A549 (cell line): ENCODE measurements at regions not wholly inside any gene's neighbourhood (a gene's known extent, or its start where the extent isn't known, plus 50 kb on each side); places are given as distances from the start of the nearest gene placed in this dataset.

ENCODE experiments used
- ATAC-seq, 2 experiments: fragments of 200-7000 bp in 1 of 2; fragments of >200 bp in 1 of 2; cut with Nextera tagmentation in 1 of 2; cut with Tn5 transposase in 1 of 2; 3 replicates each; pipeline versions ENCODE4 v1.8.0 to v1.9.1; 2018 to 2020; ENCODE audit warnings: mild to moderate bottlenecking in 1 of 2, moderate library complexity in 1 of 2
- CTCF ChIA-PET: fragments of 300-600 bp; sonication (Branson Sonifier 250); formaldehyde crosslinking; extraction: SDS; loops from one replicate; lab custom pipeline; 2021; ENCODE audit warnings: antibody characterized with exemption, inconsistent platforms; lab: Yijun Ruan, JAX
- POLR2A ChIA-PET: fragments of 350-600 bp; formaldehyde crosslinking; extraction: SDS; loops from one replicate; lab custom pipeline; 2021; ENCODE audit warnings: antibody characterized with exemption, inconsistent platforms; lab: Yijun Ruan, JAX
- DNase-seq, 2 experiments: peaks; one replicate each; pipeline versions ENCODE4 v3.0.0 to v3.0.0-alpha.2; 2011 to 2016; ENCODE audit warnings: low read depth in 1 of 2, low spot score in 1 of 2
- FAIRE-seq: peaks from 2 replicates; lab custom pipeline; 2011; peaks lifted over from hg19 to GRCh38; lab: Jason Lieb, UNC
- H3K27ac ChIP-seq, 2 experiments: fragments of >200 bp; sonication (Bioruptor Twin); formaldehyde crosslinking; 3 replicates each; pipeline ENCODE4 v1.5.1; 2016 to 2017
- H3K4me1 ChIP-seq: fragments of >200 bp; sonication (Bioruptor Twin); formaldehyde crosslinking; 3 replicates; pipeline ENCODE4 v1.6.1; 2016
- H3K4me2 ChIP-seq: fragments of >200 bp; sonication (Bioruptor Twin); formaldehyde crosslinking; 3 replicates; pipeline ENCODE4 v1.6.1; 2016
- H3K4me3 ChIP-seq: fragments of >200 bp; sonication (Bioruptor Twin); formaldehyde crosslinking; 3 replicates; pipeline ENCODE4 v1.5.1; 2016
- H3K9me3 ChIP-seq: fragments of >200 bp; sonication (Bioruptor Twin); formaldehyde crosslinking; 3 replicates; pipeline ENCODE4 v1.6.1; 2016
- ATOH8 ChIP-seq: fragments of 250-450 bp; sonication (Bioruptor Pico); IDR thresholded peaks from 2 replicates; pipeline ENCODE4 v1.5.0; 2020; ENCODE audit warnings: low read depth, mild to moderate bottlenecking, moderate library complexity
- CEBPB ChIP-seq, 2 experiments: fragments of >200 bp in 1 of 2; sonication (Bioruptor Twin) in 1 of 2; formaldehyde crosslinking in 1 of 2; IDR thresholded peaks; 2 replicates each; pipeline ENCODE4 v1.6.1; 2012 to 2016
- E2F6 ChIP-seq: IDR thresholded peaks from 2 replicates; pipeline ENCODE4 v1.6.1; 2012; ENCODE audit warnings: low read depth, borderline replicate concordance
- ELK1 ChIP-seq: fragments of 150-350 bp; IDR thresholded peaks from 2 replicates; pipeline ENCODE4 v1.6.1; 2014; ENCODE audit warnings: low read depth, mild to moderate bottlenecking, low read length
- FOSL2 ChIP-seq, 2 experiments: fragments of 450-650 bp in 1 of 2; fragments of >200 bp in 1 of 2; sonication (Bioruptor Twin) in 1 of 2; formaldehyde crosslinking; IDR thresholded peaks; 2 replicates each; pipeline versions ENCODE4 v1.5.0 to v1.6.1; 2016 to 2020; ENCODE audit warnings: mild to moderate bottlenecking in 1 of 2, moderate library complexity in 1 of 2
- FOXS1 ChIP-seq: fragments of 250-450 bp; sonication (Bioruptor Pico); IDR thresholded peaks from 2 replicates; pipeline ENCODE4 v1.5.0; 2020; ENCODE audit warnings: mild to moderate bottlenecking, moderate library complexity
- GATA3 ChIP-seq: IDR thresholded peaks from 2 replicates; pipeline ENCODE4 v1.6.1; 2012; ENCODE audit warnings: borderline replicate concordance
- HES2 ChIP-seq: fragments of >200 bp; sonication (Bioruptor Twin); formaldehyde crosslinking; IDR thresholded peaks from 2 replicates; pipeline ENCODE4 v1.6.1; 2016
- HEYL ChIP-seq: fragments of 250-450 bp; sonication (Bioruptor Pico); IDR thresholded peaks from 2 replicates; pipeline ENCODE4 v1.8.0; 2021; ENCODE audit warnings: mild to moderate bottlenecking, moderate library complexity
- HOXA7 ChIP-seq: fragments of 250-450 bp; sonication (Bioruptor Pico); IDR thresholded peaks from 2 replicates; pipeline ENCODE4 v1.5.0; 2020; ENCODE audit warnings: mild to moderate bottlenecking, moderate library complexity
- HOXB13 ChIP-seq: fragments of 250-450 bp; sonication (Bioruptor Pico); IDR thresholded peaks from 2 replicates; pipeline ENCODE4 v1.5.0; 2020; ENCODE audit warnings: low read depth, mild to moderate bottlenecking, moderate library complexity
- JUN ChIP-seq, 2 experiments: fragments of >200 bp; sonication (Bioruptor Twin); formaldehyde crosslinking; IDR thresholded peaks; 2 replicates in 1 of 2; 3 replicates in 1 of 2; pipeline ENCODE4 v1.6.1; 2016 to 2017
- MAX ChIP-seq: IDR thresholded peaks from 2 replicates; pipeline ENCODE4 v1.6.1; 2012
- MYC ChIP-seq: IDR thresholded peaks from 2 replicates; pipeline ENCODE4 v1.6.1; 2012; ENCODE audit warnings: mild to moderate bottlenecking, inconsistent platforms, low read length, improper control_type of control experiment, borderline replicate concordance
- NFE2L2 ChIP-seq: fragments of 150-350 bp; conservative IDR thresholded peaks from 2 replicates; pipeline ENCODE4 v1.6.1; 2014; ENCODE audit warnings: low read length
- RAD21 ChIP-seq, 2 experiments: fragments of >200 bp in 1 of 2; sonication (Bioruptor Twin) in 1 of 2; formaldehyde crosslinking in 1 of 2; IDR thresholded peaks in 1 of 2; conservative IDR thresholded peaks in 1 of 2; 2 replicates in 1 of 2; 3 replicates in 1 of 2; pipeline ENCODE4 v1.6.1; 2012 to 2018; ENCODE audit warnings: inconsistent platforms in 1 of 2
- RARB ChIP-seq: fragments of 250-450 bp; sonication (Bioruptor Pico); IDR thresholded peaks from 2 replicates; pipeline ENCODE4 v1.8.0; 2021; ENCODE audit warnings: mild to moderate bottlenecking, moderate library complexity
- RCOR1 ChIP-seq: fragments of 150-350 bp; IDR thresholded peaks from 2 replicates; pipeline ENCODE4 v1.6.1; 2014; ENCODE audit warnings: antibody characterized with exemption, low read length, low read depth
- REST ChIP-seq: fragments of 200-600 bp; sonication (generic); IDR thresholded peaks from 2 replicates; pipeline ENCODE4 v1.6.1; 2016; ENCODE audit warnings: antibody characterized with exemption, mild to moderate bottlenecking, moderate library complexity
- RFX5 ChIP-seq: fragments of 450-650 bp; IDR thresholded peaks from 2 replicates; pipeline ENCODE4 v1.7.1; 2014; ENCODE audit warnings: antibody characterized with exemption, mild to moderate bottlenecking, moderate library complexity
- RNF2 ChIP-seq: fragments of 200-600 bp; sonication (generic); IDR thresholded peaks from 2 replicates; pipeline ENCODE4 v1.6.1; 2016; ENCODE audit warnings: low read depth, mild to moderate bottlenecking, antibody characterized with exemption, moderate library complexity, borderline replicate concordance
- SMC3 ChIP-seq: fragments of >200 bp; sonication (Bioruptor Twin); formaldehyde crosslinking; IDR thresholded peaks from 3 replicates; pipeline ENCODE4 v1.6.1; 2018; ENCODE audit warnings: inconsistent platforms
- WGBS: methylation state at CpG from one replicate; pipeline ENCODE4 v1.1.6; 2017; ENCODE audit errors: missing lambda C conversion rate; 5-methylcytosine and 5-hydroxymethylcytosine counted together

GRCh38 chr2:215621381-215621780 lies 185.5 kb upstream of the FN1 start (continued):
- TF ChIP-seq ATOH8 (CRISPR knock-in tag), result no peak

GRCh38 chr2:215620528-215620927 lies 184.7 kb upstream of the FN1 start:
- WGBS, result 93% methylated on average over 3 of the region's 3 CpGs
- H3K27ac ChIP-seq, result peak overlapping the region; percentile 72 to 78
- DNase-seq, result no peak
- TF ChIP-seq ELK1 (no peak), FOSL2 (IDR thresholded peaks at IDR 0.05) (no peak), FOSL2 (CRISPR knock-in tag; IDR thresholded peaks at IDR 0.05) (no peak), E2F6 (no peak), MYC (no peak), HOXB13 (CRISPR knock-in tag) (no peak), HOXA7 (no peak), FOXS1 (CRISPR knock-in tag) (no peak)
- ChIA-PET CTCF (no interaction called here), POLR2A (interaction anchor here (0.6 kb wide), 1 partner anchor 389 kb away, joined by 5 read pairs; no protein-coding TSS in a partner anchor)
- no peaks in the 10 kb centered on the region for H3K9me3 ChIP-seq
- peak overlapping the region; percentile 77 for H3K4me2 ChIP-seq
- ATAC-seq, result no peak
- FAIRE-seq, result no peak
- H3K4me1 ChIP-seq, result peaks cover 46% of the 10 kb centered on the region
- H3K4me3 ChIP-seq, result no peak overlapping the region

GRCh38 chr2:215619989-215620388 lies 184.1 kb upstream of the FN1 start:
- Histone ChIP-seq H3K4me2 (peak overlapping the region; percentile 77), H3K4me3 (no peak overlapping the region), H3K27ac (peak overlapping the region; percentile 72 to 78), H3K9me3 (no peaks in the 10 kb centered on the region), H3K4me1 (peaks cover 41% of the 10 kb centered on the region)
- FAIRE-seq (no peak), ATAC-seq (peak; percentile 52 to 64; a peak in 3 of 6 replicates), DNase-seq (peak in 1 of 2 experiments; percentile 74)
- TF ChIP-seq MAX (peak; percentile 25; the same call in 1 of the 2 replicates), RFX5 (no peak), CEBPB (IDR thresholded peaks at IDR 0.05) (peak; percentile 92 to 99; a peak in 3 of 4 replicates)
- POLR2A ChIA-PET, result interaction anchor here (0.6 kb wide), 1 partner anchor 390 kb away, joined by 5 read pairs; no protein-coding TSS in a partner anchor
- 48% methylated on average over 9 of the region's 10 CpGs for WGBS
- CTCF ChIA-PET, result interaction anchor here (0.6 to 1.0 kb wide), 3 partner anchors 74 to 278 kb away, joined by 3 to 5 read pairs (median 4); no protein-coding TSS in a partner anchor

GRCh38 chr2:215619022-215619958 lies 183.4 kb upstream of the FN1 start:
- ChIA-PET POLR2A (no interaction called here), CTCF (interaction anchor here (0.6 to 1.0 kb wide), 3 partner anchors 75 to 279 kb away, joined by 3 to 5 read pairs (median 4); no protein-coding TSS in a partner anchor)
- DNase-seq (peak; percentile 7 to 89), FAIRE-seq (no peak), ATAC-seq (peak; percentile 67 to 90)
- Histone ChIP-seq H3K4me1 (peaks cover 34% of the 10 kb centered on the region), H3K9me3 (no peaks in the 10 kb centered on the region), H3K4me2 (peak overlapping the region; percentile 77), H3K27ac (peak overlapping the region; percentile 72 to 78), H3K4me3 (no peak overlapping the region)
- 25% methylated on average over 14 of the region's 14 CpGs for WGBS
- peak; percentile 7 to 34; a peak in 4 of 5 replicates for TF ChIP-seq RAD21 (conservative IDR thresholded peaks at IDR 0.05 in 1 of 2, IDR thresholded peaks at IDR 0.05 in 1 of 2)
- no peak for TF ChIP-seq NFE2L2
- TF ChIP-seq SMC3, result no peak; the same call in 2 of the 3 replicates
- peak; percentile 91 for TF ChIP-seq GATA3
- peak in 1 of 2 experiments; percentile 32; a peak in 1 of 4 replicates for TF ChIP-seq CEBPB (IDR thresholded peaks at IDR 0.05)
- no peak for TF ChIP-seq RARB (CRISPR knock-in tag)
- TF ChIP-seq HEYL (CRISPR knock-in tag), result no peak
- no peak for TF ChIP-seq HES2
- peak in 1 of 2 experiments; percentile 52; a peak in 2 of 5 replicates for TF ChIP-seq JUN (IDR thresholded peaks at IDR 0.05)
- no peak for TF ChIP-seq RCOR1
- no peak for TF ChIP-seq HOXA7
- no peak for TF ChIP-seq RNF2
- no peak for TF ChIP-seq REST
